ENCODE measurements at regions not wholly inside any gene's neighbourhood (a gene's known extent, or its start where the extent isn't known, plus 50 kb on each side); places are given as distances from the start of the nearest gene placed in this dataset.

- in situ Hi-C loops (cut with MboI; ENCODE audit: low sequenced_read_pairs), result no loop called here
Observed at GRCh38 chr13:109604894-109605293, 181.5 kb downstream of the IRS2 start.

GRCh38 chr13:109602356-109602755, 184.0 kb downstream of the IRS2 start:
- in situ Hi-C loops (cut with MboI; ENCODE audit: low sequenced_read_pairs), result no loop called here

GRCh38 chr13:109599901-109600657, 186.3 kb downstream of the IRS2 start:
- in situ Hi-C loops (cut with MboI; ENCODE audit: low sequenced_read_pairs), result no loop called here

- in situ Hi-C loops (cut with MboI; ENCODE audit: low sequenced_read_pairs), result no loop called here
Observed at GRCh38 chr13:109595471-109595870, 190.9 kb downstream of the IRS2 start.

- in situ Hi-C loops (cut with MboI; ENCODE audit: low sequenced_read_pairs), result no loop called here
Observed at GRCh38 chr13:109593230-109593629, 193.2 kb downstream of the IRS2 start.

GRCh38 chr13:109592770-109593169, 193.6 kb downstream of the IRS2 start:
- in situ Hi-C loops (cut with MboI; ENCODE audit: low sequenced_read_pairs), result no loop called here

GRCh38 chr13:109587689-109588088, 198.7 kb downstream of the IRS2 start:
- in situ Hi-C loops (cut with MboI; ENCODE audit: low sequenced_read_pairs), result no loop called here

GRCh38 chr13:109586509-109587346, 199.7 kb downstream of the IRS2 start:
- in situ Hi-C loops (cut with MboI; ENCODE audit: low sequenced_read_pairs), result no loop called here

- in situ Hi-C loops (cut with MboI; ENCODE audit: low sequenced_read_pairs), result no loop called here
Observed at GRCh38 chr13:109584844-109585361, 201.5 kb downstream of the IRS2 start.

GRCh38 chr13:109577191-109577700, 209.1 kb downstream of the IRS2 start:
- in situ Hi-C loops (cut with MboI; ENCODE audit: low sequenced_read_pairs), result no loop called here

GRCh38 chr13:109576331-109576813, 210.0 kb downstream of the IRS2 start:
- in situ Hi-C loops (cut with MboI; ENCODE audit: low sequenced_read_pairs), result no loop called here

- in situ Hi-C loops (cut with MboI; ENCODE audit: low sequenced_read_pairs), result no loop called here
Observed at GRCh38 chr13:109575821-109576220, 210.6 kb downstream of the IRS2 start.

- in situ Hi-C loops (cut with MboI; ENCODE audit: low sequenced_read_pairs), result no loop called here
Observed at GRCh38 chr13:109572389-109572788, 214.0 kb downstream of the IRS2 start.

- in situ Hi-C loops (cut with MboI; ENCODE audit: low sequenced_read_pairs), result no loop called here
Observed at GRCh38 chr13:109569958-109570711, 216.2 kb downstream of the IRS2 start.

GRCh38 chr13:109568339-109568818, 218.0 kb downstream of the IRS2 start:
- in situ Hi-C loops (cut with MboI; ENCODE audit: low sequenced_read_pairs), result no loop called here

GRCh38 chr13:109567315-109567714, 219.1 kb downstream of the IRS2 start:
- in situ Hi-C loops (cut with MboI; ENCODE audit: low sequenced_read_pairs), result no loop called here

GRCh38 chr13:109565877-109566276, 220.5 kb downstream of the IRS2 start:
- in situ Hi-C loops (cut with MboI; ENCODE audit: low sequenced_read_pairs), result no loop called here

GRCh38 chr13:109548374-109548773, 238.0 kb downstream of the IRS2 start:
- in situ Hi-C loops (cut with MboI; ENCODE audit: low sequenced_read_pairs), result no loop called here

- in situ Hi-C loops (cut with MboI; ENCODE audit: low sequenced_read_pairs), result no loop called here
Observed at GRCh38 chr13:109547942-109548341, 238.4 kb downstream of the IRS2 start.

- in situ Hi-C loops (cut with MboI; ENCODE audit: low sequenced_read_pairs), result no loop called here
Observed at GRCh38 chr13:109545931-109546330, 240.5 kb downstream of the IRS2 start.

- in situ Hi-C loops (cut with MboI; ENCODE audit: low sequenced_read_pairs), result no loop called here
Observed at GRCh38 chr13:109541081-109541480, 245.3 kb downstream of the IRS2 start.

All from HL-60/S4 (cell line).